ENCODE measurements at regions not wholly inside any gene's neighbourhood (a gene's known extent, or its start where the extent isn't known, plus 50 kb on each side); places are given as distances from the start of the nearest gene placed in this dataset.

DNA sequence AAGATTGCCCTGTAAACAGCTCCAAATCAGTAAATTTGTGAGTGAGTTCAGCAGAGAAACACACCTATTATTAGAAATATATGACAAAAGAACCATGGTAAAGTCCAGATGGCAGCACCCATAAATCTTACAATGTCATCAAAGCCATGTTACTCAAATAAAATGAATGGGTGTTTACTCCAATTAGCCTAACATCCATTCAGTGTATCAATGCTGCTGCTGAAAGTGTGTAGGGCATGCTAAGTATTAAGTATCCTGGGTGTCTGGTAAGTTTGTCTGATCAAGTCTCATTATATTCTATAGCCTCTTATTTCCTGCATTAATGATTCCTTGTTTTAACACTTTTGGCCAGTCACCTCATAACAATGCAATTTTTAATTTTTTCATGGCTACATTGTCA, 185.5 kb upstream of the STEAP4 start:
- Mint-ChIP-seq H3K36me3 (ENCODE audit: insufficient read depth, unreplicated experiment) (no peaks in the 10 kb centered on the region), H3K4me1 (ENCODE audit: low read depth, unreplicated experiment) (peaks cover 6% of the 10 kb centered on the region), H3K9me3 (ENCODE audit: unreplicated experiment) (no peaks in the 10 kb centered on the region)

DNA sequence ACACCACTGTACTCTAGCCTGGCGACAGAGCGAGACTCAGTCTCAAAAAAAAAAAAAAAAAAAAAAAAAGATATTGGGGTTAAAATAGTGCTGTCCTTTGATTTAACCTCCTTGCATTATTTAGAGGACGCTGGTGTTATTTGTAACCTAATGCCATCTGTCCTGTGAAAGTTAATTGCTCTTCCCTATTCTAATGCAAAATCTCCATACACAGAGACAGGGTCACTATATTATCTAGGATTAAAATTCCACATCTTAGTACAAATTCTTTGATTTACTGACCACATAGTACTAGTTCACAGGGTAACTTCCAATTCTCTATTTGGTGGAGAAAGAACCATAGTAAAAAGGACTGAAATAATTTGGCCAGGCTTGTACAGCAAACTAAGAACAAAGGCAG, 184.2 kb upstream of the STEAP4 start:
- no peak overlapping the region for H3K4me3 Mint-ChIP-seq (ENCODE audit: unreplicated experiment)
- POLR2A ChIA-PET: no interaction called here
- H3K4me1 Mint-ChIP-seq (ENCODE audit: low read depth, unreplicated experiment): peaks cover 6% of the 10 kb centered on the region
- CTCF ChIA-PET: no interaction called here
- H3K9me3 Mint-ChIP-seq (ENCODE audit: unreplicated experiment): no peaks in the 10 kb centered on the region
- Histone ChIP-seq H3K36me3 (ENCODE audit: control insufficient read depth, insufficient read depth, low read length) (no peaks in the 10 kb centered on the region), H3K9me3 (no peaks in the 10 kb centered on the region), H3K4me3 (ENCODE audit: low read depth, low read length) (no peak overlapping the region), H3K27me3 (replicated peaks; ENCODE audit: control insufficient read depth, insufficient read depth, low read length) (no peaks in the 10 kb centered on the region), H3K4me1 (no peaks in the 10 kb centered on the region)
- intact Hi-C loops (cut with micrococcal nuclease; ENCODE audit: unreplicated experiment): no loop called here
- H3K27ac Mint-ChIP-seq (ENCODE audit: unreplicated experiment): no peak overlapping the region
- peaks cover 14% of the 10 kb centered on the region for H3K27me3 Mint-ChIP-seq (ENCODE audit: insufficient read depth, unreplicated experiment)
- TF ChIP-seq, protein P1, sequence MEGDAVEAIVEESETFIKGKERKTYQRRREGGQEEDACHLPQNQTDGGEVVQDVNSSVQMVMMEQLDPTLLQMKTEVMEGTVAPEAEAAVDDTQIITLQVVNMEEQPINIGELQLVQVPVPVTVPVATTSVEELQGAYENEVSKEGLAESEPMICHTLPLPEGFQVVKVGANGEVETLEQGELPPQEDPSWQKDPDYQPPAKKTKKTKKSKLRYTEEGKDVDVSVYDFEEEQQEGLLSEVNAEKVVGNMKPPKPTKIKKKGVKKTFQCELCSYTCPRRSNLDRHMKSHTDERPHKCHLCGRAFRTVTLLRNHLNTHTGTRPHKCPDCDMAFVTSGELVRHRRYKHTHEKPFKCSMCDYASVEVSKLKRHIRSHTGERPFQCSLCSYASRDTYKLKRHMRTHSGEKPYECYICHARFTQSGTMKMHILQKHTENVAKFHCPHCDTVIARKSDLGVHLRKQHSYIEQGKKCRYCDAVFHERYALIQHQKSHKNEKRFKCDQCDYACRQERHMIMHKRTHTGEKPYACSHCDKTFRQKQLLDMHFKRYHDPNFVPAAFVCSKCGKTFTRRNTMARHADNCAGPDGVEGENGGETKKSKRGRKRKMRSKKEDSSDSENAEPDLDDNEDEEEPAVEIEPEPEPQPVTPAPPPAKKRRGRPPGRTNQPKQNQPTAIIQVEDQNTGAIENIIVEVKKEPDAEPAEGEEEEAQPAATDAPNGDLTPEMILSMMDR (IDR thresholded peaks at IDR 0.05; ENCODE audit: insufficient read depth in 1 of 2, low read depth in 1 of 2, low read length in 1 of 2, severe bottlenecking in 1 of 2, unreplicated experiment in 1 of 2): no peak
- DNase-seq: no peak
- BruUV-seq (replicated peaks): no TSS peak
- H3K36me3 Mint-ChIP-seq (ENCODE audit: insufficient read depth, unreplicated experiment): no peaks in the 10 kb centered on the region

More for the DNA sequence above, 185.5 kb upstream of the STEAP4 start:
- Histone ChIP-seq H3K27me3 (replicated peaks; ENCODE audit: control insufficient read depth, insufficient read depth, low read length) (no peaks in the 10 kb centered on the region), H3K4me3 (ENCODE audit: low read depth, low read length) (no peak overlapping the region), H3K9me3 (no peaks in the 10 kb centered on the region), H3K4me1 (no peaks in the 10 kb centered on the region), H3K36me3 (ENCODE audit: control insufficient read depth, insufficient read depth, low read length) (no peaks in the 10 kb centered on the region)
- TF ChIP-seq, protein P1 (IDR thresholded peaks at IDR 0.05; ENCODE audit: insufficient read depth in 1 of 2, low read depth in 1 of 2, low read length in 1 of 2, severe bottlenecking in 1 of 2, unreplicated experiment in 1 of 2): no peak
- DNase-seq: no peak
- ChIA-PET CTCF (no interaction called here), POLR2A (no interaction called here)
- Mint-ChIP-seq H3K27ac (ENCODE audit: unreplicated experiment) (no peak overlapping the region), H3K4me3 (ENCODE audit: unreplicated experiment) (no peak overlapping the region), H3K27me3 (ENCODE audit: insufficient read depth, unreplicated experiment) (peaks cover 14% of the 10 kb centered on the region)
- no TSS peak for BruUV-seq (replicated peaks)
- intact Hi-C loops (cut with micrococcal nuclease; ENCODE audit: unreplicated experiment): no loop called here

- Mint-ChIP-seq H3K4me1 (ENCODE audit: low read depth, unreplicated experiment) (peaks cover 6% of the 10 kb centered on the region), H3K4me3 (ENCODE audit: unreplicated experiment) (no peak overlapping the region), H3K27ac (ENCODE audit: unreplicated experiment) (no peak overlapping the region), H3K27me3 (ENCODE audit: insufficient read depth, unreplicated experiment) (peaks cover 14% of the 10 kb centered on the region), H3K9me3 (ENCODE audit: unreplicated experiment) (no peaks in the 10 kb centered on the region), H3K36me3 (ENCODE audit: insufficient read depth, unreplicated experiment) (no peaks in the 10 kb centered on the region)
- no peak for DNase-seq
- ChIA-PET POLR2A (no interaction called here), CTCF (no interaction called here)
- intact Hi-C loops (cut with micrococcal nuclease; ENCODE audit: unreplicated experiment): no loop called here
- Histone ChIP-seq H3K4me3 (ENCODE audit: low read depth, low read length) (no peak overlapping the region), H3K27me3 (replicated peaks; ENCODE audit: control insufficient read depth, insufficient read depth, low read length) (no peaks in the 10 kb centered on the region), H3K4me1 (no peaks in the 10 kb centered on the region), H3K9me3 (no peaks in the 10 kb centered on the region), H3K36me3 (ENCODE audit: control insufficient read depth, insufficient read depth, low read length) (no peaks in the 10 kb centered on the region)
- BruUV-seq (replicated peaks): no TSS peak
- TF ChIP-seq, protein P1 (IDR thresholded peaks at IDR 0.05; ENCODE audit: insufficient read depth in 1 of 2, low read depth in 1 of 2, low read length in 1 of 2, severe bottlenecking in 1 of 2, unreplicated experiment in 1 of 2): no peak
Measured at GRCh38 chr7:88490161-88490560, 183.5 kb upstream of the STEAP4 start.
